NT2/D1 (cell line): ENCODE measurements at regions not wholly inside any gene's neighbourhood (a gene's known extent, or its start where the extent isn't known, plus 50 kb on each side); places are given as distances from the start of the nearest gene placed in this dataset.

Experiments used
- DNase-seq: peaks from one replicate; pipeline ENCODE4 v3.0.0-alpha.2; 2011; ENCODE audit warnings: low read depth, low spot score
- H3K27me3 ChIP-seq: 2 replicates; pipeline ENCODE4 v1.6.0; 2011; ENCODE audit warnings: mild to moderate bottlenecking; ENCODE audit not compliant: insufficient read length, insufficient read depth
- H3K36me3 ChIP-seq: 2 replicates; pipeline ENCODE4 v1.6.1; 2011; ENCODE audit warnings: mild to moderate bottlenecking, low read length, mixed read lengths; ENCODE audit not compliant: insufficient read depth, insufficient read length
- H3K4me1 ChIP-seq: 2 replicates; pipeline ENCODE4 v1.5.1; 2011; ENCODE audit not compliant: insufficient read depth, insufficient read length
- H3K4me3 ChIP-seq: 2 replicates; pipeline ENCODE4 v1.5.1; 2011; ENCODE audit warnings: low read depth; ENCODE audit not compliant: insufficient read length
- H3K9ac ChIP-seq: 2 replicates; pipeline ENCODE4 v1.6.0; 2011; ENCODE audit warnings: low read depth; ENCODE audit not compliant: insufficient read length
- H3K9me3 ChIP-seq: 2 replicates; pipeline ENCODE4 v1.5.1; 2011; ENCODE audit warnings: mild to moderate bottlenecking, low read length; ENCODE audit not compliant: insufficient read depth
- SUZ12 ChIP-seq: IDR thresholded peaks from 2 replicates; pipeline ENCODE4 v1.6.1; 2011; ENCODE audit not compliant: insufficient read length, insufficient read depth; ENCODE audit errors: extremely low read depth
- YY1 ChIP-seq: IDR thresholded peaks from 2 replicates; pipeline ENCODE4 v1.6.1; 2011; ENCODE audit not compliant: insufficient read length, insufficient read depth
- ZNF274 ChIP-seq: IDR thresholded peaks from 2 replicates; pipeline ENCODE4 v1.6.1; 2011; ENCODE audit warnings: mild to moderate bottlenecking, low read depth, low read length

DNA sequence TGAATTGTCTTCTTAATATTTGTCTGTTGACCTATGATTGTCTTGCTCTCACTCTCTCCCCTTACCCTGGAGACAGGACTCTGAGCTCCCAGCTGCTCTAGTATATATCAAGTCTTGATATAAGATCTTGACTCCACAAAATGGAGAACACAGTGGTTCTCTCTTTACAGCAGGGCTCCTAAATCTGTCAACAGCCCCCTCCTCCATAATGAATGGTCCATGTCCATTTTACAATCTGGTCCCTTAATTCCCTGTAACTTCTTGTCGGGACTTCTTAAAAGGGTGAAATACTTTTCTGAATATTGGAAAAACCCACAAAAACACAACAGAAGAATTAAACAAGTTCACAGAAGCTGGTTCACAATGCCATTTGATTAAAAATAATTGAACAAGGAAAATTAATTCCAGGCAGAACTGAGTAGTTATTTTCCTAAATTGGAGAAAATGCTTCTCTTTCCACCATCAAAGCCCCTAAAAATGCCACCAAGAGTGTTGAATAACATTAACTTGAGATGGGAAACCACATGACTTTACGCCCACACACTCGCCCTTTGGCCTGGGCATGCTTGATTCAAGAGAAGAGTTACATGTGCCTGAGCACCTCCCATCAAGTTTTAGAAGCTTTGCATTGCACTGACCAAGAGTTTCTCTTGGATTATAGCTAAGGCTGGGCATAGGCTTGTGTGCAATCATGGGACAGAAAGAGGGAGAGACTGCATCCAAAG lies 109.8 kb downstream of the TOMM20 start:
- no peak for DNase-seq
- TF ChIP-seq YY1 = no peak
- no peak for TF ChIP-seq ZNF274
- no peak for TF ChIP-seq SUZ12

DNA sequence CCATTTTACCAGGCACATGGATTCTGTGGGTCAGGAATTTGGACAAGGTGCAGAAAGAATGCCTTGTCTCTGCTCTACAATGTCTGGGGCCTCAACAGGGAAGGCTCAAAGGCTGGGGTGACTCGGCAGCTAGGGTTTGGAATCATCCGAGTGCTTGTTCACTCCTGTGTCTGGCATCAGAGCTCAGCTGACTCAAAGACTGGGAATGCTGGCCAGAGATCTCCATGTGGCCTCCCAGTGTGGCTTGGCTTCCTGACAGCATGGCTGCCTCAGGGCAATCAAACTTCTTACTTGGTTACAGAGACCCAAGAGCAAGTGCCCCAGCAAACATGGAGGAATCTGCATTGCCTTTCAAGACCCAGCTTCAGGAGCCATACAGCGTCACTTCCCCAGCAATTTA lies 110.5 kb downstream of the TOMM20 start:
- TF ChIP-seq YY1 (peak; percentile 31), SUZ12 (no peak), ZNF274 (no peak)
- DNase-seq = peak; percentile 48
- Histone ChIP-seq H3K4me3 (no peak overlapping the region), H3K9me3 (no peaks in the 10 kb centered on the region), H3K9ac (no peak overlapping the region), H3K27me3 (no peaks in the 10 kb centered on the region), H3K36me3 (no peaks in the 10 kb centered on the region), H3K4me1 (peaks cover 7% of the 10 kb centered on the region)

More for the DNA sequence above, 109.8 kb downstream of the TOMM20 start:
- H3K27me3 ChIP-seq = no peaks in the 10 kb centered on the region
- no peak overlapping the region for H3K9ac ChIP-seq
- no peak overlapping the region for H3K4me3 ChIP-seq
- no peaks in the 10 kb centered on the region for H3K9me3 ChIP-seq
- no peaks in the 10 kb centered on the region for H3K36me3 ChIP-seq
- peaks cover 12% of the 10 kb centered on the region for H3K4me1 ChIP-seq

DNA sequence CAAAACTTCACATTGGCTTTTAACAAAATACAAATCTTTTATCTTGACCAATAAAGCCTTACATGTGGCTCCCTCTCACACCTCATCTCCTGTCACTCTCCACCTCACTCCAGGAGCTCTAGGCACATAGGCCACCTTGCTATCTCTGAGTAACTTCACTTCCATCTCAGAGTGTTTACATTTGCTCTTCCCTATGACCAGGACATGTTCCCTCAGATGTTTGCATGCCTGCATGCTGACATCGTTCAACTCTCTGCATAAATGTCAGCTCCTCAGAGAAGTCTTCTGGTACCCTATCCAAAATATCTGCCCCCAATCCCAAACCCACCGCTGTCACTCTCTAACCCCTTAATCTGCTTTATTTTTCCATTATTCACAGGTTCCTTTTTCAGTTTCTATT lies 110.9 kb downstream of the TOMM20 start:
- TF ChIP-seq YY1 (no peak), SUZ12 (no peak), ZNF274 (no peak)
- Histone ChIP-seq H3K9me3 (no peaks in the 10 kb centered on the region), H3K27me3 (no peaks in the 10 kb centered on the region), H3K9ac (no peak overlapping the region), H3K4me3 (no peak overlapping the region), H3K4me1 (peaks cover 7% of the 10 kb centered on the region), H3K36me3 (no peaks in the 10 kb centered on the region)
- DNase-seq = no peak

DNA sequence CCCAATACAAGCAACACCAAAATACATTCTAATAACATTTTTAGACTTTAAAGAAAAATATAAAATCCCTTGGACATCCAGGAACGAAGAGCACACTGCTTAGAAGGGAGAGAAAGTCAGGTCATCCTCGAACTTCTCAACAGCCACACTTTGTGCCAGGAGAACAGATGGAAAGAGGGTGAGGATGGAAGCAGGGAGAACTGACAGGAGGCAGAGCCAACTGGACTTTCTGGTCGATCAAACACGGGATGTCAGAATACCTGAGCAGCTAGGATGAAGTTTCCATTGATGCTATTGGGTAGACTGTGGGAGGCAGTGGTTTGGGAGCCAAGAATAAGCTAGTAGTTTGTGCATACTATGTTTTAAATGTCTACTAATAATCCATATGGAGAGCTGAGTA lies 111.4 kb downstream of the TOMM20 start:
- no peak for DNase-seq
- no peak for TF ChIP-seq SUZ12
- TF ChIP-seq YY1 = no peak
- no peak for TF ChIP-seq ZNF274

DNA sequence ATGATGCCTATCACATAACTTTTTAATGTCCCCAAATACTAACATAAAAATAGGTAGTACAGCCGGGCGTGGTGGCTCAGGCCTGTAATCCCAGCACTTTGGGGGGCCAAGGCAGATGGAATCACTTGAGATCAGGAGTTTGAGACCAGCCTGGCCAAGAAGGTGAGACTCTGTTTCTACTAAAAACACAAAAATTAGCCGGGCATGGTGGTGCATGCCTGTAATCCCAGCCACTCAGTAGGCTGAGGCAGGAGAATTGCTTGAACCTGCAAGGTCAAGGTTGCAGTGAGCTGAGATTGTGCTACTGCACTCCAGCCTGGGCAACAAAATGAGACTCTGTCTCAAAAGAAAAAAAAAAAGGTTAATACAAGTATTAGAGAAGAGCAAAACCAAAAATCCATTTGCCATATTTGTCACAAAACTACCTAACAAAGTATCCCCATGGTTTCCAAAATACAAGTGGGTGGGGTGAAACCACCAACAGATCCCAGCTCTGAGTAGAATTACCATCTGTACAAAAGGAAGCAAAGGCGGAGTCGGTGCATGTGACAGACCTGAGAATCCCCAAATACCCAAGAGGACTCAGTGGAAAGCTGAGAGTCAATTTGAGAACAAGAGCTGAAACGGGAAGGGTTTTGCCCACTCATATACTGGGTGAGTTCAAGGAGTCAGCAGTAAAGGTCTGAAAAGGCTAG lies 113.2 kb downstream of the TOMM20 start:
- Histone ChIP-seq H3K27me3 (no peaks in the 10 kb centered on the region), H3K4me1 (peaks cover 3% of the 10 kb centered on the region), H3K9ac (no peak overlapping the region)

More for the DNA sequence above, 111.4 kb downstream of the TOMM20 start:
- peaks cover 4% of the 10 kb centered on the region for H3K4me1 ChIP-seq
- no peaks in the 10 kb centered on the region for H3K36me3 ChIP-seq
- H3K4me3 ChIP-seq = no peak overlapping the region
- H3K9me3 ChIP-seq = no peaks in the 10 kb centered on the region
- H3K27me3 ChIP-seq = no peaks in the 10 kb centered on the region
- H3K9ac ChIP-seq = no peak overlapping the region

DNA sequence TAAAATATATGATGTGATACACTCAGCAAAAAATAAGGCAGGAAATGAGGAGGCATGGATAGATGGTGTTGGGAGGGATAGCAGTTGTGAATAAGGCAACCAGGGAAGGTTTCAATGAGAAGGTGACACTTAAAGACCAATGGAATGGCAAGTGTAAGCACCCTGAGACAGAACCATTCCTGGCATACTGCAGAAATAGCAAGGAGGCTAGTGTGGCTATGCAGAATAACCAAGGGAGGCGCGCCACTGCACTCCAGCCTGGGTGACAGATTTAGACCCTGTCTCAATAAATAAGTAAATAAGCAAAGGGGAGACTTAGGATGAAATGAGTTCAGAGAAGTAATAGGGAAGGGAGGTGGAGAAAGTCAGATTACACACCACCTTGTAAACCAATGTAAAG lies 113.9 kb downstream of the TOMM20 start:
- Histone ChIP-seq H3K36me3 (no peaks in the 10 kb centered on the region), H3K9ac (no peak overlapping the region), H3K4me3 (no peak overlapping the region), H3K4me1 (peaks cover 3% of the 10 kb centered on the region), H3K27me3 (no peaks in the 10 kb centered on the region), H3K9me3 (no peaks in the 10 kb centered on the region)
- DNase-seq = no peak
- TF ChIP-seq SUZ12 (no peak), YY1 (no peak), ZNF274 (no peak)

More for the DNA sequence above, 113.2 kb downstream of the TOMM20 start:
- no peak for DNase-seq
- no peak for TF ChIP-seq ZNF274
- TF ChIP-seq SUZ12 = no peak
- no peak for TF ChIP-seq YY1
- H3K9me3 ChIP-seq = no peaks in the 10 kb centered on the region
- H3K4me3 ChIP-seq = no peak overlapping the region
- H3K36me3 ChIP-seq = no peaks in the 10 kb centered on the region

DNA sequence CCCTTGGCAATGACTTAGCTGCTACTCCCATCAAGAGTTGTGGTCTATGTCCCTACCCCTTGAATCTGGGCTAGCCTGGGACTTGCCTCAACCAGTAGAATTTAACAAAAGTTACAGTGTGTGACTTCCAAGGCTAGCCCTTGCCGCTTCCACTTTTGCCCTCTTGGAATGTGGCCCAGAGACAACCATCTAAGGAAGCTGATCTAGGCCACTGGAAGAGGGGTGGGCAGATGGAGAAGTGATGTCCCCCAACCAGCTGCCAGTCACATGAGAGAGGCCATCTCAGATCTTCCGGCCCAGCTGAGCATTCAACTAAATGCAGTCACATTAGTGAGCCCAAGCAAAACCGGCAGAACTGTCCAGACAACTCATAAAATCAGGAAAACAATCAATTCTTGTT lies 115.1 kb downstream of the TOMM20 start:
- peaks cover 3% of the 10 kb centered on the region for H3K4me1 ChIP-seq
- TF ChIP-seq YY1 (no peak), ZNF274 (no peak), SUZ12 (no peak)
- no peaks in the 10 kb centered on the region for H3K27me3 ChIP-seq
- no peak overlapping the region for H3K9ac ChIP-seq
- H3K36me3 ChIP-seq = no peaks in the 10 kb centered on the region
- H3K4me3 ChIP-seq = no peak overlapping the region
- DNase-seq = no peak
- H3K9me3 ChIP-seq = 0 out of 2 replicates have a peak, but pooled peaks cover 3% of the 10 kb centered on the region
